Retinal pigment epithelial cell (primary cell): ENCODE measurements at regions not wholly inside any gene's neighbourhood (a gene's known extent, or its start where the extent isn't known, plus 50 kb on each side); places are given as distances from the start of the nearest gene placed in this dataset.

Source experiments
- DNase-seq: peaks from one replicate; pipeline ENCODE4 v3.0.0-alpha.2; 2010; ENCODE audit warnings: low read depth
- H3K4me3 ChIP-seq: 2 replicates; pipeline ENCODE4 v1.5.1; 2011; ENCODE audit warnings: mild to moderate bottlenecking, low read length, control low read depth, moderate library complexity
- TF ChIP-seq, protein P1 (sequence below): conservative IDR thresholded peaks from 2 replicates; pipeline ENCODE4 v1.5.1; 2011; ENCODE audit warnings: low read depth, low read length, control low read depth, inconsistent platforms

DNA sequence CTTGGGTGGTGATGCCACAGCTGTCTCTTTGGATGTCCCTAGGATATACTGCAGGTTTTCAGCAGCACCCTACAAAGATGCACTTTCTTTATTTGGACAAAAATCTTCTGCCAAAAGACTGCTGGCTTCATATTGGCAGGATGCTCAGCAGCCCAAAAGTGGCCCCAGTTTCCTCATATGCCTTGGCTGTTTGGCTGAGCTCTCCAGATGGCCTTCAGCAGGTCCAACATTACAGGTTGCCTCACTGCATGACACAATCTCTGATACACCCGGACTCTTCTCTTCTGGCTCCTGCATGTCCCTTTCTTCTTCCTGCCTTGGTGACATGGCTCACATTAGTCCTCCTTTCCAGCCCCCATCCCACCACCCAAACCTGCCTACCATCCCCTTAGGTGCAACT lies 323.7 kb upstream of the CDH4 start:
- DNase-seq: no peak
- TF ChIP-seq, protein P1, sequence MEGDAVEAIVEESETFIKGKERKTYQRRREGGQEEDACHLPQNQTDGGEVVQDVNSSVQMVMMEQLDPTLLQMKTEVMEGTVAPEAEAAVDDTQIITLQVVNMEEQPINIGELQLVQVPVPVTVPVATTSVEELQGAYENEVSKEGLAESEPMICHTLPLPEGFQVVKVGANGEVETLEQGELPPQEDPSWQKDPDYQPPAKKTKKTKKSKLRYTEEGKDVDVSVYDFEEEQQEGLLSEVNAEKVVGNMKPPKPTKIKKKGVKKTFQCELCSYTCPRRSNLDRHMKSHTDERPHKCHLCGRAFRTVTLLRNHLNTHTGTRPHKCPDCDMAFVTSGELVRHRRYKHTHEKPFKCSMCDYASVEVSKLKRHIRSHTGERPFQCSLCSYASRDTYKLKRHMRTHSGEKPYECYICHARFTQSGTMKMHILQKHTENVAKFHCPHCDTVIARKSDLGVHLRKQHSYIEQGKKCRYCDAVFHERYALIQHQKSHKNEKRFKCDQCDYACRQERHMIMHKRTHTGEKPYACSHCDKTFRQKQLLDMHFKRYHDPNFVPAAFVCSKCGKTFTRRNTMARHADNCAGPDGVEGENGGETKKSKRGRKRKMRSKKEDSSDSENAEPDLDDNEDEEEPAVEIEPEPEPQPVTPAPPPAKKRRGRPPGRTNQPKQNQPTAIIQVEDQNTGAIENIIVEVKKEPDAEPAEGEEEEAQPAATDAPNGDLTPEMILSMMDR: no peak
- no peak overlapping the region for H3K4me3 ChIP-seq

DNA sequence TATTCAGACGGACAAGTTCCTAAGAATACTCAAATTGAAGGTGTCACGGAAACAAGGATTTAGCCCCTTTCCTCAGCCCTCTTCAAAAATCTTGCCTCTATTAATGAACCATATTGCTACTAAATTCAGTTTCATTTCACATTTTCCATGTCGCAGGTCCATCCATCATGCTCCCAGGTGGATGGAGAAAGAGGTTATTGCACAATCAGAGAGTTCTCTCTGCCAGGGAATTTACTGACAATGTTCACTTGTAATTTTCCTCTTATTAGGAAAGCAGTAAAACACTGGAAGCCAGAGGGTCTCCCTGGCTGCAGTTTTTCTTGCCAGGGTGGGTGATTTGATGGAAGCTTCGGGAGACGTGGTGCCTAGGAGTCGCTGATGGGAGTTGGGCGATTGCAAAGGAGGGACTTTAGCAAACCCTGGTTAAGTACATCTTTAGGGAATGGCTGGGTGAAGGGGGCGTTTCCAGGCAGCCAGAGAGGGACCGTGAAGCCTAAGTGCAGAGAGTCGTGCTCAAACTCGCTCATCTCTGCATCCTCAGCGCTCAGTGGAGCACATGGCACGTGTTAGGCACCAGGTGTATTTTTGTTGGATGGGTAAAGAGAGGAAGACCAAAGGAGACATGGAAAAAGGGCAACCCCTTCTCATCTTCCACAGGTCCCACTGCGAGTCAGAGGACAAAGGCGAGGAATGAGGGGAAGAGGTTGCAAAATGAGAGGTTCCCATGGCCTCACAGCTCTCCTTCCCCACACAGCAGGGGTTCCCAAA lies 321.9 kb upstream of the CDH4 start:
- TF ChIP-seq, protein P1: no peak
- DNase-seq: no peak
- no peak overlapping the region for H3K4me3 ChIP-seq

DNA sequence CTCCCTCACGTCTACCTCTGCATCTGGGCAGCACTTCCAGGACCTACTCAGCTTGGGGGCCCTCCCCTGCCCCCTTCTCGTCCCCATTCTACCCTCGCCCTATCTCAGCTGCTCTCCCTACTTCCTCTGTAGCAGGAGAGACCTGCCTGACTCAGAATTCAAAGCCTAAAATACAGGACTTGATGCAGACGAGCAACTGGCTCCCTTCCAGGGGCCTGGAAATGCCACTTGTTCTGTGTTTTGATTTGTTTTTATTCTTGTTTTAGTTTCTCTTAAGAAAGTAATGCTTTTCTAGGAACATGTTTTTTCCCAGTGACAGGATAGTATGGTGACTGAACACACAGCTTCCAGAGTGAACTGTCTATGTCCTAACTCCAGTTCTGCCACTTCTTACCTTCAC lies 320.4 kb upstream of the CDH4 start:
- no peak overlapping the region for H3K4me3 ChIP-seq
- TF ChIP-seq, protein P1: no peak
- no peak for DNase-seq

DNA sequence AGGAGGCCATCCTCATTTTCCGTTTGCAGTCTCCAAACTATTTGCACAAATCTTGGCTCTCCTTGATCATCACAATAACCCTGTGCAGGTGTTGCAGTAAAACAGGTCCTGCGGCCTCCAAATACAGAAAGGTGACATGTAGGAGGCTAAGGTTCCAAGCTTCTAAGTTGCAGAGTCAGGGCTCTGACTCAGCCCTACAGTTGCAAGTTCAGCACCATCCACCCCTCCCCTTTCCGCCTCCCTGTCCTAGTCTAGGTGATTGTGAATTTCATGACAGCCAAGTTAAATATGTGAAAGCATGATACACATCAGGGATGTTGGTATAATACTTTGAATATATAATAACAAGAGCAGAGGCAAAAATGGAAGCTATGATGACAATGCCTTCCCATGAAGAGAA lies 317.3 kb upstream of the CDH4 start:
- no peak for DNase-seq
- TF ChIP-seq, protein P1: no peak

DNA sequence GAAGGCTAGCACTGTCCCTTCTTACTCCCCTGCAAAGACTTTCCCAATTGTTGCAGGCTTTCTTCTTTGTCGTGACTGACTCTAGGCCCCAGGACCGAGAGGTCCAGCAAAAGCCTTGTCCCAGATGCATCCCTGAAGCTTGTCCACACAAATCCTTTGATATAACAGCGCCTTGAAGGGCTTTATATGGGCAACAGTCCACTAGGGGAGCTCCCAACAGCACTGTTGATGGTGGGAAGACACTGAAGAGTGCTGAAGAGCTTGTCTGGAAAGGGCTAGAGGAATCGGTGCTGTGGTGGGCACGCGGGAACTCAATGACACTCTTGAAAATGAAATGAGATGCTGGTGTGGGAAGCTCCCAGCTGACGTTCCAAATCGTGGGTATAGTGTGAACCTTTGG lies 316.1 kb upstream of the CDH4 start:
- DNase-seq: no peak
- TF ChIP-seq, protein P1: no peak
- H3K4me3 ChIP-seq: no peak overlapping the region

More for the DNA sequence above, 317.3 kb upstream of the CDH4 start:
- no peak overlapping the region for H3K4me3 ChIP-seq

DNA sequence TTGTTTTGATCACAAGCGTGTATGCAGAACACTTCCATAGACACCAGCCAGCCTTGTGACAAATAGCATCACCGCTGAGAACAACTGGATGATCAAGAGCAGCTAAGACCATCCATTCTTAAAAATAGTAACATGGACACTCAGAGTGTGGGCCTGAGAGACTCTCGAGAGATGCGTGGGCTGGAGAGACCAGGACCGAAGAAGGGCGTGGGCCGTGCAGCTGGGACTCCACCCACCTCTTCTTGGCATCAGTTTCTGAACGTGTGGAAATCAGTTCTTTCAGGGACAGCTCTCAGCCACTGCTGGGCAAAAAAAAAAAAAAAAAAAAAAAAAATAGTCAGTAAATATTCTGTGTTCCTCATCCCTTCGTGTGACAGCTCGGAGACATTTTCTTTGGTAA lies 314.5 kb upstream of the CDH4 start:
- TF ChIP-seq, protein P1: no peak
- H3K4me3 ChIP-seq: no peak overlapping the region
- DNase-seq: no peak

DNA sequence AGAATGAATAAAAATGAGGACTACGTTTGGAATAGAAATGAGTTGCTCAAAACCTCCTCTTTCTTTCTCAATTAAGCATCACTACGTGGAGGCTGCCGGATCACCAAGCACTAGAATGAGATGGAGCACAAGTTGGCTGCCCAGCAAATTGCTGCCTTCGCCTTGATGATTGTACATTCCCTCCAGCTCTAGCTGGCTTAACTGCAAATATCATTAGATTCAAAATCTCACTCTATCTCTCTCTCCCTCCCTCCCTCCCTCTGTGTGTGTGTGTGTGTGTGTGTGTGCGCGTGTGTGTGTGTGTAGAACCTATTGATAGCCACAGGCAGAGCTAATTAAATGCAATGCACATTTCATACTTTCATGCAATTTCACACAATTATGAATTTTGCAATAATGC lies 310.7 kb upstream of the CDH4 start:
- no peak for DNase-seq
- H3K4me3 ChIP-seq: no peak overlapping the region
- TF ChIP-seq, protein P1: no peak
